GM12872 (cell line): ENCODE measurements at regions not wholly inside any gene's neighbourhood (a gene's known extent, or its start where the extent isn't known, plus 50 kb on each side); places are given as distances from the start of the nearest gene placed in this dataset.

Experiments
- TF ChIP-seq, protein P1 (sequence below): IDR thresholded peaks from 3 replicates; pipeline ENCODE4 v1.5.1; 2011; ENCODE audit warnings: low read depth, mild to moderate bottlenecking, low read length, moderate library complexity; ENCODE audit not compliant: insufficient read depth

DNA sequence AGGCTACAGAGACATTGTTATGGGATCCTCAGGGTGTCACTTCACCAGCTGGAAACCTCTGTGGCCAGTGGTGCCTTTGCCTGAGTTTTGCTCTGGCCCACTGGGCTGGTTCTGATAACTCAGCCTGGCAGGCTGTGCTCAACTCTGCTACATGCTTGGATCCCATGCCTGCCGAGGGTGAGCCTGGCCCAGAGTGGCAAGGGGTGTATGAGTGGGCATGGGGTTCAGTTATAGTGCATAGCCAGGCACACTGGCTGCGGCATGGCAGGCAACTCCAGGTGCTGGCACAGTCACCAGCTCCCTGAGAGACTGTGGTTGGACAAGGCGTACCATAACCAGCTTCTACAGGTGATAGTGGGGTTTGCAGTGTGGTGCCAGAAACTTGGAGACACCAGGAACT, 107.0 kb upstream of the PCDH15 start:
- TF ChIP-seq, protein P1, sequence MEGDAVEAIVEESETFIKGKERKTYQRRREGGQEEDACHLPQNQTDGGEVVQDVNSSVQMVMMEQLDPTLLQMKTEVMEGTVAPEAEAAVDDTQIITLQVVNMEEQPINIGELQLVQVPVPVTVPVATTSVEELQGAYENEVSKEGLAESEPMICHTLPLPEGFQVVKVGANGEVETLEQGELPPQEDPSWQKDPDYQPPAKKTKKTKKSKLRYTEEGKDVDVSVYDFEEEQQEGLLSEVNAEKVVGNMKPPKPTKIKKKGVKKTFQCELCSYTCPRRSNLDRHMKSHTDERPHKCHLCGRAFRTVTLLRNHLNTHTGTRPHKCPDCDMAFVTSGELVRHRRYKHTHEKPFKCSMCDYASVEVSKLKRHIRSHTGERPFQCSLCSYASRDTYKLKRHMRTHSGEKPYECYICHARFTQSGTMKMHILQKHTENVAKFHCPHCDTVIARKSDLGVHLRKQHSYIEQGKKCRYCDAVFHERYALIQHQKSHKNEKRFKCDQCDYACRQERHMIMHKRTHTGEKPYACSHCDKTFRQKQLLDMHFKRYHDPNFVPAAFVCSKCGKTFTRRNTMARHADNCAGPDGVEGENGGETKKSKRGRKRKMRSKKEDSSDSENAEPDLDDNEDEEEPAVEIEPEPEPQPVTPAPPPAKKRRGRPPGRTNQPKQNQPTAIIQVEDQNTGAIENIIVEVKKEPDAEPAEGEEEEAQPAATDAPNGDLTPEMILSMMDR: no peak

DNA sequence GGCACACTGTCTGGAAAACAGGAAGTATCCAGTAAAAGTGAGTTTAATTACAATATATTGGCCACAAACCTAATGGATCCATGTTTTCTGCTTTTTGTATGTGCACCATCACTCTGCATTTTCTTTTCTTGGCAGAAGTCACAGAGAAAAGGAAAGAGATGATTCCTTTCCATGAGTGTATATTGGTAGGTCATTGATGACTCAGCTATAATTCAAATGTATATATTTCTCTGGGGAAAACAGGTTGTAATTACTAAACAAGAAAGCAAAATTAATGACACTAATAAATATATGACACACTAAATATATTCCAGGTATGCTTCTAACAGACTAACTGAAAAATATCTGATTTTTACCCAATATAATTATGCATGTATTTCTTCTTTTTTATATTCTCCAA, 105.9 kb upstream of the PCDH15 start:
- TF ChIP-seq, protein P1: no peak

- TF ChIP-seq, protein P1: no peak
Measured at GRCh38 chr10:54905578-54906192, 104.7 kb upstream of the PCDH15 start.

- TF ChIP-seq, protein P1: no peak
Measured at GRCh38 chr10:54904833-54905232, 103.8 kb upstream of the PCDH15 start.

DNA sequence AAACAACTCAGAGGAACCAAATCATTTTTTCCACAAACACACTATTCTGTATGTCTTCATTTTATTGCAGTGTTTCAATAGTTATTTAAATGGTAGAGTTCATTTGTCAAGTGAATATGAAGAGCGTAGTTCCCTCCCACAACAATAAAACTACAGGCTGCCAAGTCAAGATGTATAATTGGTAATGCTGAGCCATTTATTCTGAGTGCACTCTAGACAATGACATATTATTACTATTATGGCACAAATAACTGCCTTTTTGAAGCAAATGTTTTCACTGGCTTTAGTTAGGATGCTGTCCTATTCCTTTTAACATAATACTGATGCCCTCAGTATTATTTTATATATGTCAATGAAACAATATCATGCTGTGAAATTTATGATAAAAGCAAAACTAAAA, 102.7 kb upstream of the PCDH15 start:
- TF ChIP-seq, protein P1: no peak

- TF ChIP-seq, protein P1: no peak
Measured at GRCh38 chr10:54900584-54900983, 99.6 kb upstream of the PCDH15 start.

DNA sequence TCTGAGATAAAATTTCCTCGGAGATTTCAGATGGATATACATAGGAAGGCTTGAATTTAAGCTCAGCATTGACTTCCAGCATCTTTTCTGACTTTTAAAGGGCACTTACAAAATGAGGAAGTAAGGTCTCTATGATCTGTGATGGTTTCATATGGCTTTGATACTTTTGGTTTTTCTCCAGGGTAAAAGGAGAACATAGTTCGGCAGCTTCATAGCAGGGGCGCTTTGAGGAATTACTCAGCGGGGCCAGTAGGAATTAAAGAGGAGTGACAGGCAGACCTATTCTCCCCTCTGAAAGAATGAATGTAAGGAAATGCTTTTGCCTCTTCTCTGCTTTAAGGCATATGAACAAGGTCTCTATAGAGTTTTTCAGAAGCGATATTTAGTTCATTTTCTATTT, 80.0 kb upstream of the PCDH15 start:
- TF ChIP-seq, protein P1: no peak
